ENCODE measurements at regions not wholly inside any gene's neighbourhood (a gene's known extent, or its start where the extent isn't known, plus 50 kb on each side); places are given as distances from the start of the nearest gene placed in this dataset.

DNA sequence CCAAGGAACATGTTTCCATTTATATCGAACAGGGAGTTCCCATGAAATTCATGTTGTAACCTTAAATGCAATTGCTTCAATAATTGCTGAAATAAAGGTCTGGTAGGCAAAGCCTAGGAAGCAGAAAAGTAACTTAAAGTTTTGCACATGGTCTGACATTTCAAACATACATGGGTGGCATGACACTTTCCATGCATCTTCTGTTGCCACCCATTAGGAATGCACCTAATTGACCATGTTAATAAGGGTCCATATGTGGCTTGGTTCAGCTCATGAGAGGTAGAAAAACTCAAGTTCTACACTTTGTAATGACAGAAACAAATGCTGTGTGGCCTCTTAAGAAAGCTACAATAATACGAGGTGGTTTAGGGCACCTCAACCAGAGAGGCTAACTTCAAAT is 72.0 kb upstream of the GORAB start:
- DNase-seq (no peak), FAIRE-seq (no peak)
- no peaks in the 10 kb centered on the region for H3K27me3 ChIP-seq (ENCODE audit: control insufficient read depth, insufficient read depth, low read length)
- H3K4me1 ChIP-seq (ENCODE audit: control insufficient read depth in 2 of 3, insufficient read depth in 2 of 3, low read depth in 1 of 3, low read length in 3 of 3): no peaks in the 10 kb centered on the region
- H3K36me3 ChIP-seq (ENCODE audit: control insufficient read depth in 2 of 3, insufficient read depth in 3 of 3, low read length in 3 of 3): no peaks in the 10 kb centered on the region
- H3K4me3 ChIP-seq (ENCODE audit: low read length in 3 of 3): no peak overlapping the region
- intact Hi-C loops (cut with DNase I): no loop called here
- H3K9me3 ChIP-seq (ENCODE audit: control insufficient read depth in 2 of 3, insufficient read depth in 1 of 3, low read length in 3 of 3): no peaks in the 10 kb centered on the region
- H3K9ac ChIP-seq (ENCODE audit: low read length in 3 of 3): no peak overlapping the region
- TF ChIP-seq CTCF (IDR thresholded peaks at IDR 0.05; ENCODE audit: borderline replicate concordance, extremely low read depth, insufficient read depth): no peak
- no peak overlapping the region for H3K27ac ChIP-seq (ENCODE audit: low read depth in 2 of 2, low read length in 2 of 2)

- intact Hi-C loops (cut with DNase I): no loop called here
- no peaks in the 10 kb centered on the region for H3K27me3 ChIP-seq (ENCODE audit: control insufficient read depth, insufficient read depth, low read length)
- FAIRE-seq: no peak
Measured at GRCh38 chr1:170460414-170461155, 71.4 kb upstream of the GORAB start.

DNA sequence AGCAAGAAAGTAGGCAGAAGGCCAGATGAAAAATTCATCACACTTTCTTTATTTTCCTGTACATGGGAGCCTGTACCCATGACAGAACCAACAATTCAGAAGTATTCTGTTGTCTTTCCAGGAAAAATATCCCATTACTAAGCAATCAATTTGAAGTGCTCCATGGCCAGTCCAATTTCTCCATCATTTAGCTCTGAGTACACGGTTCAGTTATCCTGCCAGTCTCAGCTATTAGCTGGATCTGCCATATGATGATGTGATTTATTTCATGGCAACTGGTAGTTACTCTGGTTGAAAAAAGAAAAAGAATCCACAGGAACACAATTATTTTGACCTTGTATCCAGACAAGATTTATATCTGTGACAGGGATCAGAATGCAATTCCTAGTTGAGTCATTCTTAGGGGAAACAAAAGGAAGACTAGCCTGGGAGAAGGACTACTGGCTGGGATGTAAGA is 70.6 kb upstream of the GORAB start:
- Histone ChIP-seq H3K4me1 (ENCODE audit: control insufficient read depth in 2 of 3, insufficient read depth in 2 of 3, low read depth in 1 of 3, low read length in 3 of 3) (no peaks in the 10 kb centered on the region), H3K27me3 (ENCODE audit: control insufficient read depth, insufficient read depth, low read length) (no peaks in the 10 kb centered on the region), H3K27ac (ENCODE audit: low read depth in 2 of 2, low read length in 2 of 2) (no peak overlapping the region), H3K9me3 (ENCODE audit: control insufficient read depth in 2 of 3, insufficient read depth in 1 of 3, low read length in 3 of 3) (no peaks in the 10 kb centered on the region), H3K36me3 (ENCODE audit: control insufficient read depth in 2 of 3, insufficient read depth in 3 of 3, low read length in 3 of 3) (no peaks in the 10 kb centered on the region), H3K9ac (ENCODE audit: low read length in 3 of 3) (no peak overlapping the region), H3K4me3 (ENCODE audit: low read length in 3 of 3) (no peak overlapping the region)
- intact Hi-C loops (cut with DNase I): no loop called here
- TF ChIP-seq CTCF (IDR thresholded peaks at IDR 0.05; ENCODE audit: borderline replicate concordance, extremely low read depth, insufficient read depth): no peak
- DNase-seq (no peak), FAIRE-seq (no peak)

More at GRCh38 chr1:170460414-170461155, 71.4 kb upstream of the GORAB start:
- Histone ChIP-seq H3K36me3 (ENCODE audit: control insufficient read depth in 2 of 3, insufficient read depth in 3 of 3, low read length in 3 of 3) (no peaks in the 10 kb centered on the region), H3K27ac (ENCODE audit: low read depth in 2 of 2, low read length in 2 of 2) (no peak overlapping the region), H3K9ac (ENCODE audit: low read length in 3 of 3) (no peak overlapping the region), H3K9me3 (ENCODE audit: control insufficient read depth in 2 of 3, insufficient read depth in 1 of 3, low read length in 3 of 3) (no peaks in the 10 kb centered on the region), H3K4me3 (ENCODE audit: low read length in 3 of 3) (no peak overlapping the region), H3K4me1 (ENCODE audit: control insufficient read depth in 2 of 3, insufficient read depth in 2 of 3, low read depth in 1 of 3, low read length in 3 of 3) (no peaks in the 10 kb centered on the region)
- DNase-seq: no peak
- no peak for TF ChIP-seq CTCF (IDR thresholded peaks at IDR 0.05; ENCODE audit: borderline replicate concordance, extremely low read depth, insufficient read depth)

Measured in kidney (tissue), 13 donors.